ENCODE measurements at regions not wholly inside any gene's neighbourhood (a gene's known extent, or its start where the extent isn't known, plus 50 kb on each side); places are given as distances from the start of the nearest gene placed in this dataset.

- no peaks in the 10 kb centered on the region for H3K27me3 ChIP-seq (ENCODE audit: low read depth)
- no peak overlapping the region for H3K27ac ChIP-seq
- intact Hi-C loops (cut with DNase I) = no loop called here
- DNase-seq = no peak
- no peak overlapping the region for H3K4me3 ChIP-seq
- no peaks in the 10 kb centered on the region for H3K36me3 ChIP-seq
- H3K9me3 ChIP-seq = no peaks in the 10 kb centered on the region
- H3K4me1 ChIP-seq = no peaks in the 10 kb centered on the region
- peak in 1 of 2 donors; percentile 11 for ATAC-seq
- TF ChIP-seq, protein P1, sequence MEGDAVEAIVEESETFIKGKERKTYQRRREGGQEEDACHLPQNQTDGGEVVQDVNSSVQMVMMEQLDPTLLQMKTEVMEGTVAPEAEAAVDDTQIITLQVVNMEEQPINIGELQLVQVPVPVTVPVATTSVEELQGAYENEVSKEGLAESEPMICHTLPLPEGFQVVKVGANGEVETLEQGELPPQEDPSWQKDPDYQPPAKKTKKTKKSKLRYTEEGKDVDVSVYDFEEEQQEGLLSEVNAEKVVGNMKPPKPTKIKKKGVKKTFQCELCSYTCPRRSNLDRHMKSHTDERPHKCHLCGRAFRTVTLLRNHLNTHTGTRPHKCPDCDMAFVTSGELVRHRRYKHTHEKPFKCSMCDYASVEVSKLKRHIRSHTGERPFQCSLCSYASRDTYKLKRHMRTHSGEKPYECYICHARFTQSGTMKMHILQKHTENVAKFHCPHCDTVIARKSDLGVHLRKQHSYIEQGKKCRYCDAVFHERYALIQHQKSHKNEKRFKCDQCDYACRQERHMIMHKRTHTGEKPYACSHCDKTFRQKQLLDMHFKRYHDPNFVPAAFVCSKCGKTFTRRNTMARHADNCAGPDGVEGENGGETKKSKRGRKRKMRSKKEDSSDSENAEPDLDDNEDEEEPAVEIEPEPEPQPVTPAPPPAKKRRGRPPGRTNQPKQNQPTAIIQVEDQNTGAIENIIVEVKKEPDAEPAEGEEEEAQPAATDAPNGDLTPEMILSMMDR (IDR thresholded peaks at IDR 0.05) = no peak
Measured at GRCh38 chr18:73848656-73849055, 299.0 kb downstream of the FBXO15 start.

DNA sequence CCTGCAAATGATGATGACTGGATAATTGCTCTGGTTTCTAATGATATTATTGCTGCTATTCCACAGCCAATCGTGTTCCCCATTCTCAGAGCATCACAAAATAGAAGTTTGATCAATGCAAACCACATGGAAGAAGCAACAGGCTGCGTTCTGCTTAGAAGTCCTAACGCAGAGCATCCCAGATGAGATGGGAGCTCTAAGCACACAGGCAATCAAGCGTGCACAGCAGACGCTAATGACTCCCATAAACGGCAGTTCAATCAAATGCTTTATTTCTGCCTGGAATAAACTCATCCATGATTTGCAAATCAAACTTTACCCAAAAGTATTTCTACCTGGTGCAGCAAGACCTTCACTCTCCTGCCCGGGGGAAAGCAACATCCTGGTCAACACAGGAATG lies 304.2 kb downstream of the FBXO15 start:
- no peak for ATAC-seq
- intact Hi-C loops (cut with DNase I) = no loop called here
- no peak overlapping the region for H3K4me3 ChIP-seq
- H3K36me3 ChIP-seq = no peaks in the 10 kb centered on the region
- no peaks in the 10 kb centered on the region for H3K27me3 ChIP-seq (ENCODE audit: low read depth)
- no peaks in the 10 kb centered on the region for H3K4me1 ChIP-seq
- no peak overlapping the region for H3K27ac ChIP-seq
- no peak for DNase-seq
- H3K9me3 ChIP-seq = no peaks in the 10 kb centered on the region
- TF ChIP-seq, protein P1 (IDR thresholded peaks at IDR 0.05) = no peak

DNA sequence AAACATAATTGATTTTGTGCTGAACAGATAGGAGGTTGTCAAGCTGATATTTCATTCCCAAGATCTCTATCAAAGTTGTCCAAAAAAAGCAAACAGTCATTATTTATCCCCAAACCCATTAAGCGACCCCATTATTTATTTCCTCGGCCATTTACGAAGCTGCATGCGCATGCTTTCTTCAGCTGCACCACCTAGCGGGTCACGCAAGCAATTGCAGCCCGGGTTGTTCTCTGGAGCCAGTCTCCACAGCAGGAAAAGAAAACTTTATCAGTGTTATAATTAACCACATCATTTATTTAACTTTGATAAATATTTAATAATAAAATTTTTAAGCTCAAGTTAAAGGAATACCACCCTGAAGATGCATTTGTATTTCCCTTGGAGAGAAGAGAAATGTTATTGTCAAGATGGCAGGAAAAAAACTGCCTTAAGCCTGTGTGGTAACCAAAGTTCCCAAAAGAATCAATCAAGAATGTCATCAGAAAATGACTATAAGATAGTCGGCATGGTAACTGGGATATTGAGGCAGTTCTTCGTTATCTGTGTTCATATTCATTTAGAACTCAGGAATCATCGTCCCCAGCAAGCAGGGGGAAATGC lies 304.7 kb downstream of the FBXO15 start:
- no peaks in the 10 kb centered on the region for H3K4me1 ChIP-seq
- ATAC-seq (peak in 1 of 2 donors; percentile 68), DNase-seq (no peak)
- H3K27me3 ChIP-seq (ENCODE audit: low read depth) = no peaks in the 10 kb centered on the region
- intact Hi-C loops (cut with DNase I) = no loop called here
- TF ChIP-seq, protein P1 (IDR thresholded peaks at IDR 0.05) = peak; percentile 92
- no peak overlapping the region for H3K4me3 ChIP-seq
- H3K36me3 ChIP-seq = no peaks in the 10 kb centered on the region
- H3K27ac ChIP-seq = no peak overlapping the region
- H3K9me3 ChIP-seq = no peaks in the 10 kb centered on the region

GRCh38 chr18:73841661-73842060 lies 306.0 kb downstream of the FBXO15 start:
- Histone ChIP-seq H3K27ac (no peak overlapping the region), H3K9me3 (no peaks in the 10 kb centered on the region), H3K36me3 (no peaks in the 10 kb centered on the region), H3K4me1 (no peaks in the 10 kb centered on the region), H3K27me3 (ENCODE audit: low read depth) (no peaks in the 10 kb centered on the region), H3K4me3 (no peak overlapping the region)
- TF ChIP-seq, protein P1 (IDR thresholded peaks at IDR 0.05) = no peak
- DNase-seq = no peak
- intact Hi-C loops (cut with DNase I) = no loop called here
- ATAC-seq = no peak

GRCh38 chr18:73840319-73840945 lies 307.2 kb downstream of the FBXO15 start:
- no peak for DNase-seq
- intact Hi-C loops (cut with DNase I) = no loop called here
- H3K4me3 ChIP-seq = no peak overlapping the region
- no peaks in the 10 kb centered on the region for H3K4me1 ChIP-seq
- TF ChIP-seq, protein P1 (IDR thresholded peaks at IDR 0.05) = no peak
- no peaks in the 10 kb centered on the region for H3K9me3 ChIP-seq
- H3K36me3 ChIP-seq = no peaks in the 10 kb centered on the region
- no peaks in the 10 kb centered on the region for H3K27me3 ChIP-seq (ENCODE audit: low read depth)
- ATAC-seq = no peak
- no peak overlapping the region for H3K27ac ChIP-seq
